SH-SY5Y (cell line): ENCODE measurements at regions not wholly inside any gene's neighbourhood (a gene's known extent, or its start where the extent isn't known, plus 50 kb on each side); places are given as distances from the start of the nearest gene placed in this dataset.

ENCODE experiments used
- GATA2 ChIP-seq: IDR thresholded peaks from 2 replicates; pipeline ENCODE4 v1.6.1; 2011; ENCODE audit warnings: mild to moderate bottlenecking, low read depth, low read length
- GATA3 ChIP-seq: IDR thresholded peaks from 2 replicates; pipeline ENCODE4 v1.6.1; 2011; ENCODE audit warnings: low read depth, mild to moderate bottlenecking, low read length, moderate library complexity

DNA sequence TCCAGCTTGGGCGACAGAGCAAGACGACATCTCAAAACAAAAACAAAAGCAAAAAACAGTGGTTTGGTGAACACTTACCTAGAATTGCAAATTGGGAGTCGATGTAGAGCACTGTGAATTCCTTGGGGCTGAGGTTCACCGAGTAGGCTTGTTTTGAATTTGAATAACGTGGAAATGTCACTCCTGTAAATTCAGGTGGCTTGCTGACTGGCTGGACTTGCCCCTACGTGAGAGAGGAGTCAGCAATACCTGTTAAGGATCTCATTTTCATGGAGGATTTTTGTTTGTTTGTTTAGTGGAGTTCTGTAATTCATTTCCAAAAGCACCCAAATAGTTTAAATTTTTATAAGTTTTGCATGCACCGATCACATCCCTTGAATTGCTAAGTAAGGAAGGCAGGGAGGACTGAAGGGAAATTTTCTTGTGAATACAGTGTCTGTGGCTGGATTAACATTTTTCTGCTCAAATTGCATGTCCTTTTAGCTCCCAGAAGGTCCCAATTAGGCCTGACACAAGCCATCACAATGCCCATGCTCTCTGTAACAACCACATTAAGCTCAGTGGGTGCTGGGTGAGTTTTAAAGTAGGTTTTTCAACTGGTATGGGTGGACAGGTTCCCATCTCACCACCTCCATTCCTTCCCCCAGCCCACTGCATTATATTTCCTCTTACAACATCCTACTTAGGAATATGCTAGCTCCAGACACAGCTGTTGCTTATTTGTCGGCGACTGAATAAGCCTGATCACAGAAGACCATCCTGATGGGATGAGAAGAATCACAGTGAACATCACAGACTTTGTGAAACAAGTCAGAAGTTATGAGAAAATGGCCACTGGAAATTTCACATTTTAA lies 58.5 kb upstream of the TTC29 start:
- no peak for TF ChIP-seq GATA2
- TF ChIP-seq GATA3 = no peak
